AG04449 (cell line): ENCODE measurements at regions not wholly inside any gene's neighbourhood (a gene's known extent, or its start where the extent isn't known, plus 50 kb on each side); places are given as distances from the start of the nearest gene placed in this dataset.

ENCODE experiments used
- CTCF ChIA-PET: fragments of 350-600 bp; formaldehyde crosslinking; extraction: SDS; loops from one replicate; lab custom pipeline; 2021; ENCODE audit warnings: antibody characterized with exemption; lab: Yijun Ruan, JAX
- POLR2A ChIA-PET: fragments of 400-600, 350-600 bp; formaldehyde crosslinking; extraction: SDS; loops from one replicate; lab custom pipeline; 2020; ENCODE audit warnings: antibody characterized with exemption, inconsistent platforms; lab: Yijun Ruan, JAX
- DNase-seq: peaks from one replicate; pipeline ENCODE4 v3.0.0-alpha.2; 2010; ENCODE audit warnings: low read depth, low spot score
- H3K4me3 ChIP-seq: 2 replicates; pipeline ENCODE4 v1.5.1; 2011; ENCODE audit warnings: low read depth, mild to moderate bottlenecking, control low read depth, low read length
- TF ChIP-seq, protein P1 (sequence below): IDR thresholded peaks from one replicate; pipeline ENCODE4 v1.5.1; 2011; ENCODE audit warnings: mild to moderate bottlenecking, moderate library complexity, low read length, control low read depth, inconsistent platforms; ENCODE audit not compliant: insufficient read depth; ENCODE audit errors: missing control alignments

DNA sequence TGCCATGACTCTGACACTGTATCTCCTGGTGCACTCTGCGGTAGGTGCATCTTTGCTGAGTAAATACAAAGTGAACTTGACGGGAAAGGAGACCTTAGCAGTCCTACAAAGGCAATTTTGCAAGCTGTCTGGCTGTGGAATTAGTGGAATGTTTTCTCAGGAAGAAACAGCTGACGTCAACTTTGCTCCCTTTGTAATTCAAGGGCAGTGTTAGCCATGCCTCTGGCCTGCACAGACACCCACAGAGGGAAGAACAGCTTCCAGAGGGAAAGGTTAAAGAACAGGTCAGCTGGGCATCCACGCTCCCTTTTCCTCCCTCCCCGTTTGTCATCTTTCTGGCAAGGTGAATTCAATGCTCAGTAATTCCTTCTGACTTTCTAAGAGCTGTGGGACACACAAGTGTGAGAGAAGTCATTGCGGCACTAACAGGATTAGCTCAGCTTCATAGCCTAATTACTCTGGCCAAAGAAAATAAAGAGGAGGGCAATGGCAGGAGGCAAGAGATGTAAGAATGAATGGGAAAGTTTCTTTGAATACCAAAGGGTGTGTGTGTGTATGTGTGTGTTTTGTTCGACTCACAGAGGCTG lies 476.9 kb upstream of the GOT2 start:
- DNase-seq, result peak; percentile 67
- H3K4me3 ChIP-seq, result no peak overlapping the region
- CTCF ChIA-PET, result no interaction called here
- TF ChIP-seq, protein P1, sequence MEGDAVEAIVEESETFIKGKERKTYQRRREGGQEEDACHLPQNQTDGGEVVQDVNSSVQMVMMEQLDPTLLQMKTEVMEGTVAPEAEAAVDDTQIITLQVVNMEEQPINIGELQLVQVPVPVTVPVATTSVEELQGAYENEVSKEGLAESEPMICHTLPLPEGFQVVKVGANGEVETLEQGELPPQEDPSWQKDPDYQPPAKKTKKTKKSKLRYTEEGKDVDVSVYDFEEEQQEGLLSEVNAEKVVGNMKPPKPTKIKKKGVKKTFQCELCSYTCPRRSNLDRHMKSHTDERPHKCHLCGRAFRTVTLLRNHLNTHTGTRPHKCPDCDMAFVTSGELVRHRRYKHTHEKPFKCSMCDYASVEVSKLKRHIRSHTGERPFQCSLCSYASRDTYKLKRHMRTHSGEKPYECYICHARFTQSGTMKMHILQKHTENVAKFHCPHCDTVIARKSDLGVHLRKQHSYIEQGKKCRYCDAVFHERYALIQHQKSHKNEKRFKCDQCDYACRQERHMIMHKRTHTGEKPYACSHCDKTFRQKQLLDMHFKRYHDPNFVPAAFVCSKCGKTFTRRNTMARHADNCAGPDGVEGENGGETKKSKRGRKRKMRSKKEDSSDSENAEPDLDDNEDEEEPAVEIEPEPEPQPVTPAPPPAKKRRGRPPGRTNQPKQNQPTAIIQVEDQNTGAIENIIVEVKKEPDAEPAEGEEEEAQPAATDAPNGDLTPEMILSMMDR, result no peak
- POLR2A ChIA-PET, result no interaction called here

DNA sequence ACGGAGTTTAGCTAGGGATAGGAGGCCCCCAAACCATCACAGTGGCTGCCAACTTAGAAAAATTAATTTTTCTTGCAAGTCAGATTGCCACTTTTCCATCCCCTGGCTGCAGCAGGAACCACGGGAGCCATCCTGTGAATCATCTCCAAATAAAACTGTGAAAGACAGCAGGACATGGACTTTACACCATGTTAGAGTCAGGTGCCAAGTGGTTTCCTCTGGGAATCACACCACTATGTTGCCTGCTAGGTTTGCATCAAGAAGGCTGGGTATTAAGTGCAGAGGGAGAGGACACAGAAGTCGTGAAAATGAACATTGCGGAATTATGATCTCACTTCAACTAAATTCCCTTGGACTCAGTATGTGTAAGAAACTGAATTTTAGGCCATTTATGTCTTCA lies 471.3 kb upstream of the GOT2 start:
- TF ChIP-seq, protein P1, result no peak
- H3K4me3 ChIP-seq, result no peak overlapping the region
- POLR2A ChIA-PET, result no interaction called here
- CTCF ChIA-PET, result interaction anchor here (2.2 kb wide), 1 partner anchor 12 kb away, joined by 6 read pairs; no protein-coding TSS in a partner anchor
- no peak for DNase-seq

DNA sequence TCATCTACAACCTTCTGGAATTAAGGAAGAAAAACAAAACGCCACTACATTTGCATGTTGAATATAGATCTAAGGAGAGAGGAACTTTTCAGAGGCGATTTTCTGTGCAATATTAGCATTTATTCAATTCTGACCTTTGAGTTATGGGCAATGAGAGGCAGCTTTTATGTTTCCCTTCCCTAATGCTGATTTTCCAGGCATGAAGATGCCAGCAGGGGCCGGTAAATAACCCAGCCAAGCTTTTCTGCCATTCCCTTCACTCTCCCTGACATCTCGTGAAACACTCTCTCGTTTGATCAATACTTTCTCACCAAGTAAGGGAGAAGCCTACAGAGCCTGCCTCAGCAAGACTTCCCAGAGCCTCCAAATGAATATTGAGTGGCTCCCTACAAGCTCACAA lies 470.5 kb upstream of the GOT2 start:
- CTCF ChIA-PET, result interaction anchor here (2.2 kb wide), 1 partner anchor 11 kb away, joined by 6 read pairs; no protein-coding TSS in a partner anchor
- DNase-seq, result no peak
- TF ChIP-seq, protein P1, result no peak
- H3K4me3 ChIP-seq, result no peak overlapping the region
- POLR2A ChIA-PET, result no interaction called here

DNA sequence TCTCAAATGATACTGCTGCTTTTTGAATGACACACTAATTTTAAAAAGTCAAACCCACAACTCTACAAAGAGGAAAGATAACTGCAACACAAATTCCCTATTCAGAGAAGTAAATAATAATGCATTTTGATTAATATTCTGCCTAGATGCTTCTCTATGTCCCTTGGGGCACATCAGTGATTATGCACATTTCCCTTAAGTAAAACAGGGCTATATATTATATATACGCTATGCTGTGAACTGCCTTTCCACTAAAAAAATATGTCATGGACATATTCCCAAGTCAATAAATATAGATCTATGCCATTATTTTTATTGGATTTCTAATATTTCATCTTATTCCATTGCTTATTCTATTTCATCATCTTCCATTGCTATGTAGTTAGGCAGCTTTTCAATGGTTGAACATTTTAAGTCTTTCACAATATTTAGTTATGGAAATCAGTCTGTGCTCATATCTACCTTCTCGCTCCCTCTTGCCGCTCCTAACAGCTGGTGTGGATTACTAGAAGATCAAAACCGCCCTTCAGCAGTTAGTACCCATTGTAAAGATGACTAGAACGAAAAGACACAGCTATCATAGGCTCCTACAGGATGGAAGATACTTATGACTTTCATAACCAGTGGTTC lies 468.2 kb upstream of the GOT2 start:
- TF ChIP-seq, protein P1, result no peak
- ChIA-PET CTCF (interaction anchor here (1.1 kb wide), 1 partner anchor 10 kb away, joined by 3 read pairs; no protein-coding TSS in a partner anchor), POLR2A (no interaction called here)
- DNase-seq, result no peak
- no peak overlapping the region for H3K4me3 ChIP-seq

DNA sequence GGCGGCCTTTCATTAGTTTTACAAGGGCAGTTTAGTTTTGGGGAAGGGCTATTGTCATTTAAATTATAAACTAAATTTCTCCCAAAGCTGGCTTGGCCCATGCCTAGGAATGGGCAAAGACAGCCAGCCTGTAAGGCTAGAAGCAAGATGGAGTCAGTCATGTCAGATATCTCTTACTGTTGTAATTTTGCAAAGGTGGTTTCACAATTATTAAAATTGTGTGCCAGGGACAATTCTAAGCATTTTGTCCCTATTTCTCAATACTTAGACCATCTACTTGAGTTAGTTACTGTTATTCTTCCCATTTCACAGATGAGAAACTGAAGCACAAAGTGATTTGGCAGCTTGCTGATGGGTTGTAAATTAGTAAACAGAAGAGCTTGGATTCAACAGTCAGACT lies 467.7 kb upstream of the GOT2 start:
- H3K4me3 ChIP-seq, result no peak overlapping the region
- no peak for DNase-seq
- ChIA-PET CTCF (no interaction called here), POLR2A (no interaction called here)
- TF ChIP-seq, protein P1, result no peak

DNA sequence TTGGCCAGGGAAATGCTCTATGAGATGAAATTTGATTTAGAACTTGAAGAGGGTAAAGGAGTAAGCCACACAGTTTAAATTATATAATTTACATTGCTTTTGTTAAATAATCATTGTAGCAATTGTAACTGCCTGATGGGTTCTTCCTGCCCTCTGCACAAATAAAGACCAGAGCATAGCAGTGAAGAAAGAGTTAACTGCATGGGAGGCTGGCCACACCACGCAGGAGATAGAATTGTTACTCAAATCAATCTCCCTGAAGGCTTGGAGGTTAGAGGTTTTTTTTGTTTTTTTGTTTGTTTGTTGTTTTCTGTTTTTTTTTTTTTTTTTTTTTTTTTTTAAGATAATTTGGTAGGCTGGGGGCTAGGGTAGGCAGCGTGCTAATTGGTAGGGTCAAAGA lies 467.0 kb upstream of the GOT2 start:
- TF ChIP-seq, protein P1, result no peak
- CTCF ChIA-PET, result no interaction called here
- POLR2A ChIA-PET, result no interaction called here

More for the DNA sequence above, 467.0 kb upstream of the GOT2 start:
- no peak for DNase-seq
- no peak overlapping the region for H3K4me3 ChIP-seq
